ENCODE measurements at regions not wholly inside any gene's neighbourhood (a gene's known extent, or its start where the extent isn't known, plus 50 kb on each side); places are given as distances from the start of the nearest gene placed in this dataset.

- Histone ChIP-seq H3K4me3 (no peak overlapping the region), H3K4me1 (ENCODE audit: low read depth) (no peaks in the 10 kb centered on the region), H3K36me3 (peaks cover 2% of the 10 kb centered on the region), H3K27ac (no peak overlapping the region), H3K9me3 (ENCODE audit: low read depth) (no peaks in the 10 kb centered on the region), H3K27me3 (no peaks in the 10 kb centered on the region)
- no peak for TF ChIP-seq CTCF (IDR thresholded peaks at IDR 0.05; ENCODE audit: low read depth, low read length)
- no peak for DNase-seq (ENCODE audit: low read depth in 1 of 2, low spot score in 1 of 2)
Measured at GRCh38 chr1:70656361-70656760, 245.3 kb downstream of the CTH start.

GRCh38 chr1:70659891-70660290, 248.8 kb downstream of the CTH start:
- no peak overlapping the region for H3K27ac ChIP-seq
- no peak overlapping the region for H3K4me3 ChIP-seq
- TF ChIP-seq CTCF (IDR thresholded peaks at IDR 0.05; ENCODE audit: low read depth, low read length), result no peak
- H3K9me3 ChIP-seq (ENCODE audit: low read depth), result no peaks in the 10 kb centered on the region
- no peaks in the 10 kb centered on the region for H3K27me3 ChIP-seq
- no peak for DNase-seq (ENCODE audit: low read depth in 1 of 2, low spot score in 1 of 2)
- no peaks in the 10 kb centered on the region for H3K4me1 ChIP-seq (ENCODE audit: low read depth)
- peaks cover 2% of the 10 kb centered on the region for H3K36me3 ChIP-seq

GRCh38 chr1:70666381-70667140, 255.5 kb downstream of the CTH start:
- Histone ChIP-seq H3K27ac (no peak overlapping the region), H3K9me3 (ENCODE audit: low read depth) (no peaks in the 10 kb centered on the region), H3K4me3 (no peak overlapping the region), H3K27me3 (no peaks in the 10 kb centered on the region), H3K36me3 (no peaks in the 10 kb centered on the region), H3K4me1 (ENCODE audit: low read depth) (no peaks in the 10 kb centered on the region)
- no peak for DNase-seq (ENCODE audit: low read depth in 1 of 2, low spot score in 1 of 2)
- no peak for TF ChIP-seq CTCF (IDR thresholded peaks at IDR 0.05; ENCODE audit: low read depth, low read length)

GRCh38 chr1:70667494-70668170, 256.6 kb downstream of the CTH start:
- no peak overlapping the region for H3K4me3 ChIP-seq
- H3K9me3 ChIP-seq (ENCODE audit: low read depth), result no peaks in the 10 kb centered on the region
- no peak for DNase-seq (ENCODE audit: low read depth in 1 of 2, low spot score in 1 of 2)
- H3K36me3 ChIP-seq, result no peaks in the 10 kb centered on the region
- no peaks in the 10 kb centered on the region for H3K27me3 ChIP-seq
- H3K4me1 ChIP-seq (ENCODE audit: low read depth), result no peaks in the 10 kb centered on the region
- no peak overlapping the region for H3K27ac ChIP-seq
- no peak for TF ChIP-seq CTCF (IDR thresholded peaks at IDR 0.05; ENCODE audit: low read depth, low read length)

- Histone ChIP-seq H3K27ac (no peak overlapping the region), H3K27me3 (no peaks in the 10 kb centered on the region), H3K4me3 (no peak overlapping the region), H3K4me1 (ENCODE audit: low read depth) (peaks cover 14% of the 10 kb centered on the region), H3K36me3 (no peaks in the 10 kb centered on the region), H3K9me3 (ENCODE audit: low read depth) (no peaks in the 10 kb centered on the region)
- DNase-seq (ENCODE audit: low read depth in 1 of 2, low spot score in 1 of 2), result no peak
- TF ChIP-seq CTCF (IDR thresholded peaks at IDR 0.05; ENCODE audit: low read depth, low read length), result no peak
Measured at GRCh38 chr1:70671006-70671405, 259.9 kb downstream of the CTH start.
